ENCODE measurements at regions not wholly inside any gene's neighbourhood (a gene's known extent, or its start where the extent isn't known, plus 50 kb on each side); places are given as distances from the start of the nearest gene placed in this dataset.

GRCh38 chr6:48809700-48810099 is 653.4 kb downstream of the MMUT start:
- peak; percentile 12 for DNase-seq

- DNase-seq: no peak
These were observed 653.8 kb downstream of the MMUT start for GRCh38 chr6:48809245-48809644.

- DNase-seq: no peak
These were observed 664.8 kb downstream of the MMUT start for GRCh38 chr6:48798296-48798695.

GRCh38 chr6:48782225-48782624 is 671.2 kb upstream of the PTCHD4 start:
- DNase-seq: no peak

- DNase-seq: no peak
These were observed 666.4 kb upstream of the PTCHD4 start for GRCh38 chr6:48777411-48777810.

- DNase-seq: no peak
These were observed 664.2 kb upstream of the PTCHD4 start for GRCh38 chr6:48775157-48775556.

GRCh38 chr6:48774276-48774675 is 663.3 kb upstream of the PTCHD4 start:
- no peak for DNase-seq

GRCh38 chr6:48766349-48766748 is 655.4 kb upstream of the PTCHD4 start:
- peak; percentile 8 for DNase-seq

GRCh38 chr6:48765352-48765961 is 654.5 kb upstream of the PTCHD4 start:
- DNase-seq: peak; percentile 86

GRCh38 chr6:48764286-48765044 is 653.5 kb upstream of the PTCHD4 start:
- no peak for DNase-seq

- DNase-seq: no peak
These were observed 646.7 kb upstream of the PTCHD4 start for GRCh38 chr6:48757661-48758060.

- no peak for DNase-seq
These were observed 644.3 kb upstream of the PTCHD4 start for GRCh38 chr6:48755315-48755714.

- DNase-seq: no peak
These were observed 643.6 kb upstream of the PTCHD4 start for GRCh38 chr6:48754641-48755040.

- no peak for DNase-seq
These were observed 639.9 kb upstream of the PTCHD4 start for GRCh38 chr6:48750861-48751260.

- DNase-seq: no peak
These were observed 636.5 kb upstream of the PTCHD4 start for GRCh38 chr6:48747471-48747870.

GRCh38 chr6:48747040-48747439 is 636.0 kb upstream of the PTCHD4 start:
- DNase-seq: no peak

GRCh38 chr6:48744948-48745347 is 634.0 kb upstream of the PTCHD4 start:
- DNase-seq: no peak

GRCh38 chr6:48743738-48744137 is 632.7 kb upstream of the PTCHD4 start:
- DNase-seq: no peak

GRCh38 chr6:48736501-48737206 is 625.7 kb upstream of the PTCHD4 start:
- peak; percentile 46 for DNase-seq

GRCh38 chr6:48735846-48736245 is 624.8 kb upstream of the PTCHD4 start:
- DNase-seq: no peak

GRCh38 chr6:48733581-48733980 is 622.6 kb upstream of the PTCHD4 start:
- DNase-seq: no peak

GRCh38 chr6:48714699-48715098 is 603.7 kb upstream of the PTCHD4 start:
- no peak for DNase-seq

- DNase-seq: no peak
These were observed 603.3 kb upstream of the PTCHD4 start for GRCh38 chr6:48714250-48714649.

- no peak for DNase-seq
These were observed 602.6 kb upstream of the PTCHD4 start for GRCh38 chr6:48713612-48714011.
